RWPE2 (cell line): ENCODE measurements at regions not wholly inside any gene's neighbourhood (a gene's known extent, or its start where the extent isn't known, plus 50 kb on each side); places are given as distances from the start of the nearest gene placed in this dataset.

Source experiments
- ATAC-seq: fragments of 200-7000 bp; cut with Tn5 transposase; 3 replicates; pipeline ENCODE4 v1.9.1; 2021; ENCODE audit warnings: low read depth
- DNase-seq: peaks from one replicate; pipeline ENCODE4 v3.0.0-alpha.2; 2020; ENCODE audit warnings: low spot score
- H3K27ac ChIP-seq: fragments of 450-650 bp; 2 replicates; pipeline ENCODE4 v1.5.1; 2017; ENCODE audit warnings: mild to moderate bottlenecking; ENCODE audit not compliant: poor library complexity, severe bottlenecking
- H3K27me3 ChIP-seq: fragments of 250-450 bp; sonication (Bioruptor Pico); 2 replicates; pipeline ENCODE4 v1.5.1; 2021; ENCODE audit warnings: mild to moderate bottlenecking, moderate library complexity; ENCODE audit not compliant: insufficient read depth, poor library complexity, severe bottlenecking
- H3K36me3 ChIP-seq: fragments of 250-450 bp; sonication (Bioruptor Pico); 2 replicates; pipeline ENCODE4 v1.5.1; 2020; ENCODE audit warnings: low read depth, mild to moderate bottlenecking, moderate library complexity
- H3K4me1 ChIP-seq: fragments of 250-450 bp; sonication (Bioruptor Pico); 2 replicates; pipeline ENCODE4 v1.5.1; 2021; ENCODE audit warnings: mild to moderate bottlenecking, moderate library complexity; ENCODE audit not compliant: insufficient read depth, poor library complexity, severe bottlenecking
- H3K4me3 ChIP-seq: fragments of 250-450 bp; sonication (Bioruptor Pico); 2 replicates; pipeline ENCODE4 v1.5.1; 2021; ENCODE audit warnings: mild to moderate bottlenecking, moderate library complexity; ENCODE audit not compliant: severe bottlenecking
- H3K9me3 ChIP-seq: fragments of 250-450 bp; sonication (Bioruptor Pico); 2 replicates; pipeline ENCODE4 v1.5.1; 2021; ENCODE audit warnings: mild to moderate bottlenecking, moderate library complexity; ENCODE audit not compliant: severe bottlenecking
- CTCF ChIP-seq: fragments of 450-650 bp; IDR thresholded peaks from one replicate; pipeline ENCODE4 v1.5.1; 2017; ENCODE audit warnings: mild to moderate bottlenecking, moderate library complexity; ENCODE audit not compliant: poor library complexity, severe bottlenecking

- H3K27ac ChIP-seq, result no peak overlapping the region
- H3K4me1 ChIP-seq, result no peaks in the 10 kb centered on the region
- no peak for TF ChIP-seq CTCF
- ATAC-seq, result no peak
- no peak overlapping the region for H3K4me3 ChIP-seq
- H3K27me3 ChIP-seq, result no peaks in the 10 kb centered on the region
- no peak for DNase-seq
- no peaks in the 10 kb centered on the region for H3K36me3 ChIP-seq
- no peaks in the 10 kb centered on the region for H3K9me3 ChIP-seq
These were observed 754.5 kb upstream of the ALCAM start for GRCh38 chr3:104612218-104612617.

- no peak for TF ChIP-seq CTCF
- Histone ChIP-seq H3K4me3 (no peak overlapping the region), H3K36me3 (no peaks in the 10 kb centered on the region), H3K27me3 (no peaks in the 10 kb centered on the region), H3K9me3 (no peaks in the 10 kb centered on the region), H3K27ac (no peak overlapping the region), H3K4me1 (no peaks in the 10 kb centered on the region)
- DNase-seq (no peak), ATAC-seq (no peak)
These were observed 752.1 kb upstream of the ALCAM start for GRCh38 chr3:104614564-104614963.

GRCh38 chr3:104628185-104628789, 738.4 kb upstream of the ALCAM start:
- TF ChIP-seq CTCF, result peak; percentile 87
- Histone ChIP-seq H3K27ac (peak overlapping the region; percentile 82), H3K36me3 (no peaks in the 10 kb centered on the region), H3K27me3 (no peaks in the 10 kb centered on the region), H3K4me3 (no peak overlapping the region), H3K9me3 (no peaks in the 10 kb centered on the region), H3K4me1 (peaks cover 16% of the 10 kb centered on the region)
- ATAC-seq, result peak; percentile 66
- DNase-seq, result no peak

- ATAC-seq (peak; percentile 99), DNase-seq (no peak)
- peaks cover 16% of the 10 kb centered on the region for H3K4me1 ChIP-seq
- TF ChIP-seq CTCF, result no peak
- H3K27me3 ChIP-seq, result no peaks in the 10 kb centered on the region
- H3K36me3 ChIP-seq, result no peaks in the 10 kb centered on the region
- no peaks in the 10 kb centered on the region for H3K9me3 ChIP-seq
- H3K27ac ChIP-seq, result peak overlapping the region; percentile 82
- H3K4me3 ChIP-seq, result no peak overlapping the region
These were observed 737.7 kb upstream of the ALCAM start for GRCh38 chr3:104629038-104629437.

- H3K4me3 ChIP-seq, result no peak overlapping the region
- H3K36me3 ChIP-seq, result no peaks in the 10 kb centered on the region
- H3K4me1 ChIP-seq, result peaks cover 16% of the 10 kb centered on the region
- no peak for TF ChIP-seq CTCF
- no peak overlapping the region for H3K27ac ChIP-seq
- no peak for DNase-seq
- ATAC-seq, result no peak
- H3K27me3 ChIP-seq, result no peaks in the 10 kb centered on the region
- H3K9me3 ChIP-seq, result no peaks in the 10 kb centered on the region
These were observed 735.5 kb upstream of the ALCAM start for GRCh38 chr3:104631254-104631653.
